SK-N-SH (cell line): ENCODE measurements at regions not wholly inside any gene's neighbourhood (a gene's known extent, or its start where the extent isn't known, plus 50 kb on each side); places are given as distances from the start of the nearest gene placed in this dataset.

Source experiments
- CTCF ChIA-PET: fragments of 300-600, 350-600 bp; formaldehyde crosslinking; extraction: SDS; loops from one replicate; lab custom pipeline; 2021; lab: Yijun Ruan, JAX
- POLR2A ChIA-PET: fragments of 350-600 bp; sonication (Branson Sonifier 250); formaldehyde crosslinking; extraction: SDS; loops from one replicate; lab custom pipeline; 2020; ENCODE audit warnings: antibody characterized with exemption, inconsistent platforms; lab: Yijun Ruan, JAX
- DNase-seq: peaks from one replicate; pipeline ENCODE4 v3.0.0; 2012
- H2AFZ ChIP-seq: fragments of 200-600 bp; sonication (generic); 2 replicates; pipeline ENCODE4 v1.8.1; 2016; ENCODE audit warnings: antibody characterized with exemption, mild to moderate bottlenecking, low read depth
- H3F3A ChIP-seq: fragments of 200-600 bp; sonication (generic); replicated peaks from 2 replicates; pipeline ENCODE3; 2016; ENCODE audit warnings: antibody characterized with exemption, mild to moderate bottlenecking; ENCODE audit not compliant: insufficient read depth
- H3K27ac ChIP-seq, 2 experiments: fragments of 200-500 bp in 1 of 2; fragments of 200-600 bp in 1 of 2; sonication (Bioruptor generic) in 1 of 2; sonication (generic), shearing (Covaris generic) in 1 of 2; 2 replicates each; pipeline versions ENCODE4 v1.5.1 to v1.6.1; 2014 to 2016; ENCODE audit warnings: low read depth in 2 of 2, inconsistent platforms in 1 of 2, low read length in 1 of 2, mild to moderate bottlenecking in 1 of 2, mixed read lengths in 1 of 2
- H3K27me3 ChIP-seq: fragments of 200-600 bp; sonication (generic), shearing (Covaris generic); 2 replicates; pipeline ENCODE4 v1.6.1; 2016; ENCODE audit warnings: mixed run types; ENCODE audit not compliant: insufficient read depth
- H3K36me3 ChIP-seq, 2 experiments: fragments of 200-500 bp in 1 of 2; fragments of 200-600 bp in 1 of 2; sonication (Bioruptor generic) in 1 of 2; sonication (generic) in 1 of 2; replicated peaks in 1 of 2; 2 replicates each; pipeline versions ENCODE3 to v1.5.1; 2014 to 2016; ENCODE audit warnings: low read length in 1 of 2, mild to moderate bottlenecking in 1 of 2; ENCODE audit not compliant: insufficient read depth in 2 of 2, control insufficient read depth in 1 of 2
- H3K4me1 ChIP-seq, 2 experiments: fragments of 200-500 bp in 1 of 2; fragments of 200-600 bp in 1 of 2; sonication (Bioruptor generic) in 1 of 2; sonication (generic), shearing (Covaris generic) in 1 of 2; 2 replicates each; pipeline versions ENCODE4 v1.5.1 to v1.6.1; 2014 to 2016; ENCODE audit warnings: low read depth in 1 of 2, low read length in 1 of 2, mixed run types in 1 of 2; ENCODE audit not compliant: insufficient read depth in 2 of 2, control insufficient read depth in 1 of 2
- H3K4me2 ChIP-seq: fragments of 200-600 bp; sonication (generic), shearing (Covaris generic); 2 replicates; pipeline ENCODE4 v1.6.1; 2017; ENCODE audit warnings: mixed run types
- H3K4me3 ChIP-seq, 2 experiments: fragments of 200-500 bp in 1 of 2; fragments of 200-600 bp in 1 of 2; sonication (Bioruptor generic) in 1 of 2; sonication (generic), shearing (Covaris generic) in 1 of 2; 2 replicates each; pipeline versions ENCODE4 v1.5.1 to v1.8.1; 2014 to 2016; ENCODE audit warnings: low read depth in 2 of 2, inconsistent platforms in 1 of 2, low read length in 1 of 2, mild to moderate bottlenecking in 1 of 2, mixed read lengths in 1 of 2, moderate library complexity in 1 of 2
- H3K79me2 ChIP-seq: fragments of 200-600 bp; sonication (generic); 2 replicates; pipeline ENCODE4 v1.8.1; 2017; ENCODE audit warnings: mild to moderate bottlenecking; ENCODE audit not compliant: insufficient read depth
- H3K9ac ChIP-seq: fragments of 200-600 bp; sonication (generic); 2 replicates; pipeline ENCODE4 v1.6.1; 2017; ENCODE audit warnings: mixed run types
- H3K9me2 ChIP-seq: fragments of 200-600 bp; sonication (generic); 2 replicates; pipeline ENCODE4 v1.6.1; 2017; ENCODE audit warnings: mixed run types
- H3K9me3 ChIP-seq: fragments of 200-600 bp; sonication (generic); 2 replicates; pipeline ENCODE4 v1.6.1; 2017; ENCODE audit warnings: mixed run types, mild to moderate bottlenecking, moderate library complexity
- H4K20me1 ChIP-seq: fragments of 200-600 bp; sonication (generic); 2 replicates; pipeline ENCODE4 v1.6.1; 2017; ENCODE audit warnings: mild to moderate bottlenecking, mixed run types; ENCODE audit not compliant: insufficient read depth
- ELF1 ChIP-seq: IDR thresholded peaks from 2 replicates; pipeline ENCODE4 v1.4.0; 2012
- EP300 ChIP-seq, 2 experiments: IDR thresholded peaks; 2 replicates each; pipeline versions ENCODE4 v1.4.0 to v1.6.1; 2012; ENCODE audit warnings: borderline replicate concordance in 1 of 2, low read depth in 1 of 2, low read length in 1 of 2
- FOSL2 ChIP-seq: IDR thresholded peaks from 2 replicates; pipeline ENCODE4 v1.4.0; 2012; ENCODE audit warnings: low read depth, mild to moderate bottlenecking, moderate library complexity, borderline replicate concordance
- GABPA ChIP-seq: IDR thresholded peaks from 2 replicates; pipeline ENCODE4 v1.4.0; 2012; ENCODE audit warnings: low read depth, mild to moderate bottlenecking
- GATA2 ChIP-seq: sonication (generic); formaldehyde crosslinking; IDR thresholded peaks from 2 replicates; pipeline ENCODE4 v1.5.0; 2020; ENCODE audit warnings: mild to moderate bottlenecking, missing genetic modification reagents
- MAX ChIP-seq: IDR thresholded peaks from 2 replicates; pipeline ENCODE4 v1.4.0; 2012; ENCODE audit warnings: low read depth
- MEF2A ChIP-seq: IDR thresholded peaks from 2 replicates; pipeline ENCODE4 v1.4.0; 2012; ENCODE audit warnings: low read depth, borderline replicate concordance
- NFIC ChIP-seq: IDR thresholded peaks from 2 replicates; pipeline ENCODE4 v1.4.0; 2012; ENCODE audit warnings: borderline replicate concordance
- RCOR1 ChIP-seq: fragments of 150-350 bp; IDR thresholded peaks from 2 replicates; pipeline ENCODE4 v1.6.1; 2017; ENCODE audit warnings: antibody characterized with exemption, low read length
- RFX5 ChIP-seq: IDR thresholded peaks from 2 replicates; pipeline ENCODE4 v1.6.1; 2012; ENCODE audit warnings: mild to moderate bottlenecking, improper control_type of control experiment, low read length
- RXRA ChIP-seq: IDR thresholded peaks from 2 replicates; pipeline ENCODE4 v1.4.0; 2012; ENCODE audit warnings: low read depth, mild to moderate bottlenecking, borderline replicate concordance
- SMC3 ChIP-seq: IDR thresholded peaks from 2 replicates; pipeline ENCODE4 v1.6.1; 2012; ENCODE audit warnings: low read depth, low read length, improper control_type of control experiment
- TAF1 ChIP-seq: IDR thresholded peaks from 2 replicates; pipeline ENCODE4 v1.6.1; 2012; ENCODE audit warnings: low read depth, mild to moderate bottlenecking, low read length, moderate library complexity, borderline replicate concordance
- TEAD4 ChIP-seq: IDR thresholded peaks from 2 replicates; pipeline ENCODE4 v1.4.0; 2012; ENCODE audit warnings: mild to moderate bottlenecking, borderline replicate concordance; ENCODE audit not compliant: insufficient read depth
- USF1 ChIP-seq: IDR thresholded peaks from 2 replicates; pipeline ENCODE4 v1.4.0; 2012; ENCODE audit warnings: low read depth, borderline replicate concordance
- USF2 ChIP-seq: fragments of 150-350 bp; IDR thresholded peaks from 2 replicates; pipeline ENCODE4 v1.6.1; 2017; ENCODE audit warnings: antibody characterized with exemption, low read length, low read depth, borderline replicate concordance
- WGBS: methylation state at CpG from one replicate; pipeline ENCODE4 v1.1.6; 2017; ENCODE audit warnings: low lambda C conversion rate; 5-methylcytosine and 5-hydroxymethylcytosine counted together
- TF ChIP-seq, protein P1 (sequence below): IDR thresholded peaks from 2 replicates; pipeline ENCODE4 v1.6.1; 2012; ENCODE audit warnings: mild to moderate bottlenecking, low read depth, low read length, moderate library complexity
- TF ChIP-seq, protein P2 (sequence below): fragments of 150-350 bp; IDR thresholded peaks from 2 replicates; pipeline ENCODE4 v1.6.1; 2016; ENCODE audit warnings: mild to moderate bottlenecking, low read depth, low read length
- TF ChIP-seq, protein P3 (sequence below): IDR thresholded peaks from 2 replicates; pipeline ENCODE4 v1.4.0; 2012; ENCODE audit warnings: low read depth, borderline replicate concordance

DNA sequence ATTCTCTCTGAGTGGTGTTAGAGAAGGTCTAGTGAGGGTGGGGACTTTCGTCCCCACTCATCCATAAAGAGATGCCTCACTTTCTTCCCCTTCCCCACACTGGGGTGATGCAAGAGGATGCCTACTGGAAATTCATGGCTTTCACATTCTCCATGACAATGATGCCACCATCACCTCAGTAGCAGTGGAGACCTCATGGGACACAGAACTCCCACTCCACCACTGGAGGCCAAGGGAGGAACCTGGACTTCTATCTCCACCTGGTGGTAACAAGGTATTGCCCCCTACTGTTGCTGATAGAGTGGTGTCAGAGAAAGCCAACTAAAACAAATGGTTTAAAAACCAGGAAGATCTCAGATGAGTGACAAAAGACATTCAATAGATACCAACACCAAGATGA is 110.9 kb downstream of the INHBB start:
- DNase-seq, result no peak
- Histone ChIP-seq H2AFZ (no peak overlapping the region), H3K27ac (no peak overlapping the region), H3K4me2 (no peak overlapping the region), H3K9ac (no peak overlapping the region), H4K20me1 (no peaks in the 10 kb centered on the region), H3K4me1 (0 out of 4 replicates have a peak, but pooled peaks cover 0 to 5% of the 10 kb centered on the region in 2 experiments), H3K79me2 (no peaks in the 10 kb centered on the region), H3K9me3 (peaks cover 6% of the 10 kb centered on the region; the same call in 1 of the 2 replicates), H3K27me3 (no peaks in the 10 kb centered on the region; the same call in 1 of the 2 replicates), H3K9me2 (no peaks in the 10 kb centered on the region), H3K4me3 (no peak overlapping the region), H3F3A (no peaks in the 10 kb centered on the region), H3K36me3 (no peaks in the 10 kb centered on the region)
- ChIA-PET CTCF (no interaction called here), POLR2A (no interaction called here)
- TF ChIP-seq USF2, result no peak
- no peak for TF ChIP-seq TEAD4
- TF ChIP-seq NFIC, result no peak
- TF ChIP-seq SMC3, result no peak
- no peak for TF ChIP-seq FOSL2
- TF ChIP-seq RFX5, result no peak
- no peak for TF ChIP-seq ELF1
- no peak for TF ChIP-seq GATA2 (CRISPR knock-in tag)
- no peak for TF ChIP-seq MAX
- no peak for TF ChIP-seq USF1
- TF ChIP-seq, protein P1, sequence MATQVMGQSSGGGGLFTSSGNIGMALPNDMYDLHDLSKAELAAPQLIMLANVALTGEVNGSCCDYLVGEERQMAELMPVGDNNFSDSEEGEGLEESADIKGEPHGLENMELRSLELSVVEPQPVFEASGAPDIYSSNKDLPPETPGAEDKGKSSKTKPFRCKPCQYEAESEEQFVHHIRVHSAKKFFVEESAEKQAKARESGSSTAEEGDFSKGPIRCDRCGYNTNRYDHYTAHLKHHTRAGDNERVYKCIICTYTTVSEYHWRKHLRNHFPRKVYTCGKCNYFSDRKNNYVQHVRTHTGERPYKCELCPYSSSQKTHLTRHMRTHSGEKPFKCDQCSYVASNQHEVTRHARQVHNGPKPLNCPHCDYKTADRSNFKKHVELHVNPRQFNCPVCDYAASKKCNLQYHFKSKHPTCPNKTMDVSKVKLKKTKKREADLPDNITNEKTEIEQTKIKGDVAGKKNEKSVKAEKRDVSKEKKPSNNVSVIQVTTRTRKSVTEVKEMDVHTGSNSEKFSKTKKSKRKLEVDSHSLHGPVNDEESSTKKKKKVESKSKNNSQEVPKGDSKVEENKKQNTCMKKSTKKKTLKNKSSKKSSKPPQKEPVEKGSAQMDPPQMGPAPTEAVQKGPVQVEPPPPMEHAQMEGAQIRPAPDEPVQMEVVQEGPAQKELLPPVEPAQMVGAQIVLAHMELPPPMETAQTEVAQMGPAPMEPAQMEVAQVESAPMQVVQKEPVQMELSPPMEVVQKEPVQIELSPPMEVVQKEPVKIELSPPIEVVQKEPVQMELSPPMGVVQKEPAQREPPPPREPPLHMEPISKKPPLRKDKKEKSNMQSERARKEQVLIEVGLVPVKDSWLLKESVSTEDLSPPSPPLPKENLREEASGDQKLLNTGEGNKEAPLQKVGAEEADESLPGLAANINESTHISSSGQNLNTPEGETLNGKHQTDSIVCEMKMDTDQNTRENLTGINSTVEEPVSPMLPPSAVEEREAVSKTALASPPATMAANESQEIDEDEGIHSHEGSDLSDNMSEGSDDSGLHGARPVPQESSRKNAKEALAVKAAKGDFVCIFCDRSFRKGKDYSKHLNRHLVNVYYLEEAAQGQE, result no peak
- TF ChIP-seq, protein P2, sequence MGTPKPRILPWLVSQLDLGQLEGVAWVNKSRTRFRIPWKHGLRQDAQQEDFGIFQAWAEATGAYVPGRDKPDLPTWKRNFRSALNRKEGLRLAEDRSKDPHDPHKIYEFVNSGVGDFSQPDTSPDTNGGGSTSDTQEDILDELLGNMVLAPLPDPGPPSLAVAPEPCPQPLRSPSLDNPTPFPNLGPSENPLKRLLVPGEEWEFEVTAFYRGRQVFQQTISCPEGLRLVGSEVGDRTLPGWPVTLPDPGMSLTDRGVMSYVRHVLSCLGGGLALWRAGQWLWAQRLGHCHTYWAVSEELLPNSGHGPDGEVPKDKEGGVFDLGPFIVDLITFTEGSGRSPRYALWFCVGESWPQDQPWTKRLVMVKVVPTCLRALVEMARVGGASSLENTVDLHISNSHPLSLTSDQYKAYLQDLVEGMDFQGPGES, result no peak
- no peak for TF ChIP-seq EP300 (IDR thresholded peaks at IDR 0.05; ENCODE audit: borderline replicate concordance in 1 of 2, low read depth in 1 of 2, low read length in 1 of 2)
- no peak for TF ChIP-seq GABPA
- TF ChIP-seq RCOR1, result no peak
- no peak for TF ChIP-seq RXRA
- TF ChIP-seq TAF1, result no peak
- no peak for TF ChIP-seq MEF2A
- TF ChIP-seq, protein P3, sequence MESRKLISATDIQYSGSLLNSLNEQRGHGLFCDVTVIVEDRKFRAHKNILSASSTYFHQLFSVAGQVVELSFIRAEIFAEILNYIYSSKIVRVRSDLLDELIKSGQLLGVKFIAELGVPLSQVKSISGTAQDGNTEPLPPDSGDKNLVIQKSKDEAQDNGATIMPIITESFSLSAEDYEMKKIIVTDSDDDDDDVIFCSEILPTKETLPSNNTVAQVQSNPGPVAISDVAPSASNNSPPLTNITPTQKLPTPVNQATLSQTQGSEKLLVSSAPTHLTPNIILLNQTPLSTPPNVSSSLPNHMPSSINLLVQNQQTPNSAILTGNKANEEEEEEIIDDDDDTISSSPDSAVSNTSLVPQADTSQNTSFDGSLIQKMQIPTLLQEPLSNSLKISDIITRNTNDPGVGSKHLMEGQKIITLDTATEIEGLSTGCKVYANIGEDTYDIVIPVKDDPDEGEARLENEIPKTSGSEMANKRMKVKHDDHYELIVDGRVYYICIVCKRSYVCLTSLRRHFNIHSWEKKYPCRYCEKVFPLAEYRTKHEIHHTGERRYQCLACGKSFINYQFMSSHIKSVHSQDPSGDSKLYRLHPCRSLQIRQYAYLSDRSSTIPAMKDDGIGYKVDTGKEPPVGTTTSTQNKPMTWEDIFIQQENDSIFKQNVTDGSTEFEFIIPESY, result no peak
- WGBS, result 40% methylated on average over 1 of the region's 1 CpG
